GM12878 (cell line): ENCODE measurements at regions not wholly inside any gene's neighbourhood (a gene's known extent, or its start where the extent isn't known, plus 50 kb on each side); places are given as distances from the start of the nearest gene placed in this dataset.

Experiments used
- ATAC-seq: fragments of 200-7000 bp; cut with Tn5 transposase; 3 replicates; pipeline ENCODE4 v1.9.1; 2020; ENCODE audit warnings: mild to moderate bottlenecking, moderate library complexity
- BruUV-seq: library from RNA; stranded (reverse); fragments of 400-500 nt; replicated peaks from 2 replicates; lab custom pipeline; 2021; lab: Mats Ljungman, UMichigan
- CTCF ChIA-PET: fragments of 300-600 bp; sonication (Branson Sonifier 250); formaldehyde crosslinking; extraction: SDS; loops from one replicate; lab custom pipeline; 2021; ENCODE audit warnings: inconsistent platforms; lab: Yijun Ruan, JAX
- POLR2A ChIA-PET: fragments of 350-600 bp; formaldehyde crosslinking; extraction: SDS; loops from one replicate; lab custom pipeline; 2021; ENCODE audit warnings: inconsistent platforms; lab: Charles Lee
- RAD21 ChIA-PET: fragments of 300-600 bp; sonication (Branson Sonifier 250); formaldehyde crosslinking; loops from one replicate; lab custom pipeline; 2023; ENCODE audit warnings: antibody characterized with exemption; ENCODE audit not compliant: unreplicated experiment; lab: Charles Lee
- SMC1A ChIA-PET: fragments of 300-600 bp; sonication (Branson Sonifier 250); formaldehyde crosslinking; loops from one replicate; lab custom pipeline; 2023; ENCODE audit not compliant: unreplicated experiment, uncharacterized antibody; lab: Charles Lee
- DNase-seq: peaks from one replicate; pipeline ENCODE4 v3.0.0-alpha.2; 2011; ENCODE audit warnings: low read depth, low spot score
- FAIRE-seq: peaks from 3 replicates; lab custom pipeline; 2011; peaks lifted over from hg19 to GRCh38; lab: Jason Lieb, UNC
- H2AFZ ChIP-seq: 2 replicates; pipeline ENCODE4 v1.6.0; 2011; ENCODE audit warnings: low read depth, low read length, control low read depth; ENCODE audit not compliant: control insufficient read depth
- H3K27ac ChIP-seq: 2 replicates; pipeline ENCODE4 v1.5.1; 2011; ENCODE audit warnings: control low read depth; ENCODE audit not compliant: control insufficient read depth, insufficient read depth
- H3K27me3 ChIP-seq, 2 experiments: replicated peaks in 1 of 2; 2 replicates each; pipeline versions ENCODE4 v1.6.0 to v1.6.1; 2011; ENCODE audit warnings: low read length in 1 of 2; ENCODE audit not compliant: control insufficient read depth in 2 of 2, insufficient read depth in 2 of 2
- H3K36me3 ChIP-seq, 2 experiments: 2 replicates each; pipeline ENCODE4 v1.5.1; 2011; ENCODE audit warnings: low read length in 1 of 2; ENCODE audit not compliant: control insufficient read depth in 2 of 2, insufficient read depth in 2 of 2
- H3K4me1 ChIP-seq: 2 replicates; pipeline ENCODE4 v1.6.1; 2011; ENCODE audit warnings: mild to moderate bottlenecking, low read length, moderate library complexity, mixed read lengths; ENCODE audit not compliant: control insufficient read depth, insufficient read depth
- H3K4me2 ChIP-seq: 2 replicates; pipeline ENCODE4 v1.6.0; 2011; ENCODE audit warnings: control low read depth; ENCODE audit not compliant: control insufficient read depth, insufficient read depth
- H3K4me3 ChIP-seq: fragments of 200-600 bp; sonication (generic); 2 replicates; pipeline ENCODE4 v1.5.1; 2016
- H3K79me2 ChIP-seq: 2 replicates; pipeline ENCODE4 v1.6.0; 2011; ENCODE audit warnings: low read length; ENCODE audit not compliant: control insufficient read depth, insufficient read depth
- H3K9ac ChIP-seq: 2 replicates; pipeline ENCODE4 v1.8.0; 2011; ENCODE audit warnings: low read length, control low read depth, mixed read lengths; ENCODE audit not compliant: control insufficient read depth, insufficient read depth
- H3K9me3 ChIP-seq: replicated peaks from 3 replicates; pipeline ENCODE4 v1.5.1; 2011; ENCODE audit warnings: mild to moderate bottlenecking, low read length; ENCODE audit not compliant: control insufficient read depth, insufficient read depth
- H4K20me1 ChIP-seq: 2 replicates; pipeline ENCODE4 v1.6.0; 2011; ENCODE audit not compliant: control insufficient read depth, insufficient read depth
- CBX5 ChIP-seq: sonication (generic); IDR thresholded peaks from 2 replicates; pipeline ENCODE4 v1.6.1; 2016; ENCODE audit warnings: low read depth, moderate library complexity, mild to moderate bottlenecking, inconsistent platforms
- CHD2 ChIP-seq: IDR thresholded peaks from 2 replicates; pipeline ENCODE4 v1.6.1; 2011; ENCODE audit warnings: low read depth, low read length, improper control_type of control experiment, borderline replicate concordance
- CREM ChIP-seq: IDR thresholded peaks from 2 replicates; pipeline ENCODE4 v1.6.1; 2014; ENCODE audit warnings: antibody characterized with exemption, low read depth
- FOXM1 ChIP-seq: IDR thresholded peaks from 2 replicates; pipeline ENCODE4 v1.6.1; 2012; ENCODE audit warnings: low read depth, mild to moderate bottlenecking, inconsistent platforms, low read length, moderate library complexity
- LARP7 ChIP-seq: fragments of 450-650 bp; IDR thresholded peaks from 2 replicates; pipeline ENCODE4 v1.6.1; 2017; ENCODE audit warnings: mild to moderate bottlenecking
- POLR2AphosphoS2 ChIP-seq: IDR thresholded peaks from 2 replicates; pipeline ENCODE4 v1.6.1; 2011; ENCODE audit warnings: low read depth, mild to moderate bottlenecking, low read length, improper control_type of control experiment, moderate library complexity
- SIN3A ChIP-seq: IDR thresholded peaks from 2 replicates; pipeline ENCODE4 v1.6.1; 2012; ENCODE audit warnings: low read depth, low read length, improper control_type of control experiment
- SMAD5 ChIP-seq: IDR thresholded peaks from 2 replicates; pipeline ENCODE4 v1.6.1; 2016; ENCODE audit warnings: antibody characterized with exemption, low read depth
- SMARCA5 ChIP-seq: fragments of 450-650 bp; IDR thresholded peaks from 2 replicates; pipeline ENCODE4 v1.6.1; 2017; ENCODE audit warnings: mild to moderate bottlenecking
- SREBF1 ChIP-seq: IDR thresholded peaks from 2 replicates; pipeline ENCODE4 v1.6.1; 2012; ENCODE audit warnings: mild to moderate bottlenecking, low read length
- TCF7 ChIP-seq: IDR thresholded peaks from 2 replicates; pipeline ENCODE4 v1.6.1; 2014; ENCODE audit warnings: antibody characterized with exemption, borderline replicate concordance
- WGBS: methylation state at CpG from one replicate; pipeline ENCODE4 v1.1.6; 2016; ENCODE audit warnings: low lambda C conversion rate; ENCODE audit not compliant: insufficient replicate concordance, insufficient coverage; ENCODE audit errors: missing lambda C conversion rate; 5-methylcytosine and 5-hydroxymethylcytosine counted together
- in situ Hi-C: fragments of 300-500 bp; cut with MboI; formaldehyde crosslinking; loops from 9 replicates; pipeline ENCODE4 v1.14.3; 2018; ENCODE audit warnings: mixed read lengths
- intact Hi-C: fragments of 100-400 bp; cut with micrococcal nuclease; formaldehyde crosslinking; loops from one replicate; pipeline ENCODE4 v1.14.2; 2022; ENCODE audit not compliant: unreplicated experiment
- TF ChIP-seq, protein P1 (sequence below): IDR thresholded peaks from 2 replicates; pipeline ENCODE4 v1.6.1; 2012; ENCODE audit warnings: low read depth, low read length, improper control_type of control experiment
- TF ChIP-seq, protein P2 (sequence below): fragments of 450-650 bp; IDR thresholded peaks from 2 replicates; pipeline ENCODE4 v1.6.1; 2018; ENCODE audit warnings: mild to moderate bottlenecking, low read depth, moderate library complexity; ENCODE audit not compliant: partially characterized antibody
- TF ChIP-seq, protein P3 (sequence below), 3 experiments: IDR thresholded peaks in 2 of 3; conservative IDR thresholded peaks in 1 of 3; 2 replicates each; pipeline ENCODE4 v1.5.1; 2011; ENCODE audit warnings: low read depth in 3 of 3, low read length in 3 of 3, mild to moderate bottlenecking in 3 of 3, control low read depth in 2 of 3, moderate library complexity in 2 of 3, inconsistent platforms in 1 of 3, mixed read lengths in 1 of 3; ENCODE audit not compliant: control insufficient read depth in 2 of 3, insufficient read depth in 1 of 3; ENCODE audit errors: extremely low read depth in 1 of 3

DNA sequence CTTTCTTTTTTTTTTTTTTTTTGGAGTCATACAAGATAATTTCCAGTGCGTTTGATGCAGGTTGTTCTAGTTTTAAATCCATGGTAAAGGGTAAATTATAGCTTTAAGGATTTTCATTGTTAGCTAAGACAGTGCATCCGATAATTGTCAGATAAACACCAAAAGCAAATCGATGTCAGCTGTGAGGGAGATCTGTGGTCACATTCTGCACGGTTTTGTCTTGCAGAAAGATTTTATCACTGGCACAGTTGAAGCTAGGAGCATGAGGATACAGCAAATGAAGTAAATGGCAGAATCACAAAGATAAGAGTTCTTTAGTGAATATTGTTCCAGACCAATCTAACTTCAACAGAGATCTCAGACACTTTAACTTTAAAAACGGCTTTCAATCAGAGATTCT, 648.8 kb upstream of the COBL start:
- DNase-seq, result no peak
- Histone ChIP-seq H3K27ac (no peak overlapping the region), H3K27me3 (no peaks in the 10 kb centered on the region), H4K20me1 (no peaks in the 10 kb centered on the region), H2AFZ (no peak overlapping the region), H3K36me3 (no peaks in the 10 kb centered on the region), H3K4me1 (no peaks in the 10 kb centered on the region), H3K9ac (no peak overlapping the region)
- CTCF ChIA-PET, result no interaction called here
- no peak for ATAC-seq
- RAD21 ChIA-PET, result no interaction called here
- FAIRE-seq, result no peak
- no peak for TF ChIP-seq SMARCA5
- TF ChIP-seq, protein P1, sequence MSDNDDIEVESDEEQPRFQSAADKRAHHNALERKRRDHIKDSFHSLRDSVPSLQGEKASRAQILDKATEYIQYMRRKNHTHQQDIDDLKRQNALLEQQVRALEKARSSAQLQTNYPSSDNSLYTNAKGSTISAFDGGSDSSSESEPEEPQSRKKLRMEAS, result no peak
- TF ChIP-seq, all 136 proteins: peak for 0
- Histone ChIP-seq H3K9me3 (no peaks in the 10 kb centered on the region), H3K79me2 (no peaks in the 10 kb centered on the region), H3K4me2 (no peak overlapping the region), H3K4me3 (no peak overlapping the region)
- WGBS, result 3% methylated on average over 4 of the region's 5 CpGs
- ChIA-PET SMC1A (no interaction called here), POLR2A (no interaction called here)
- in situ Hi-C loops (no loop called here), intact Hi-C loops (no loop called here)
- no TSS peak for BruUV-seq

DNA sequence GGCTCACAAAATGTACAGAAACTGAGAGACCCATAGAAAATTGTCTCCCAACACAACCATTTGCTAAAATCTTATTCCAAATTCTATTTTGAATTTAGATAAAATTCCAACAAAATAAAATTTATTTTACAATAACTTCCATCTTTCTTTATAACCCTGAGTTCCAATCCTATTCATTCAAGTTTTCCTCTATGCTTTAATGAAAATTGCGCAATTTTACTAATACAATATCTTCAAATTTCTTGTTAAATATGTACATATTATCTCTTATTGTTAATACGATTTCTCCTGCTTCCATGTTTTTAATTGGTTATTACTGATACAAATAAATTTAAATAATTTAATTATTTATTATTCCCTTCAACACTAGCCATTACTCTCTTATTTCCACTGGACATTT, 645.2 kb upstream of the COBL start:
- Histone ChIP-seq H3K79me2 (no peaks in the 10 kb centered on the region), H3K4me3 (no peak overlapping the region), H3K9me3 (no peaks in the 10 kb centered on the region), H3K27ac (no peak overlapping the region), H3K9ac (no peak overlapping the region), H3K4me2 (no peak overlapping the region), H3K27me3 (no peaks in the 10 kb centered on the region), H2AFZ (no peak overlapping the region), H3K4me1 (no peaks in the 10 kb centered on the region), H3K36me3 (no peaks in the 10 kb centered on the region), H4K20me1 (no peaks in the 10 kb centered on the region)
- ChIA-PET SMC1A (no interaction called here), CTCF (no interaction called here), POLR2A (no interaction called here), RAD21 (no interaction called here)
- no peak for DNase-seq
- intact Hi-C loops (no loop called here), in situ Hi-C loops (no loop called here)
- no peak for FAIRE-seq
- BruUV-seq, result no TSS peak
- 40% methylated on average over 2 of the region's 2 CpGs for WGBS
- ATAC-seq, result no peak
- TF ChIP-seq, protein P2, sequence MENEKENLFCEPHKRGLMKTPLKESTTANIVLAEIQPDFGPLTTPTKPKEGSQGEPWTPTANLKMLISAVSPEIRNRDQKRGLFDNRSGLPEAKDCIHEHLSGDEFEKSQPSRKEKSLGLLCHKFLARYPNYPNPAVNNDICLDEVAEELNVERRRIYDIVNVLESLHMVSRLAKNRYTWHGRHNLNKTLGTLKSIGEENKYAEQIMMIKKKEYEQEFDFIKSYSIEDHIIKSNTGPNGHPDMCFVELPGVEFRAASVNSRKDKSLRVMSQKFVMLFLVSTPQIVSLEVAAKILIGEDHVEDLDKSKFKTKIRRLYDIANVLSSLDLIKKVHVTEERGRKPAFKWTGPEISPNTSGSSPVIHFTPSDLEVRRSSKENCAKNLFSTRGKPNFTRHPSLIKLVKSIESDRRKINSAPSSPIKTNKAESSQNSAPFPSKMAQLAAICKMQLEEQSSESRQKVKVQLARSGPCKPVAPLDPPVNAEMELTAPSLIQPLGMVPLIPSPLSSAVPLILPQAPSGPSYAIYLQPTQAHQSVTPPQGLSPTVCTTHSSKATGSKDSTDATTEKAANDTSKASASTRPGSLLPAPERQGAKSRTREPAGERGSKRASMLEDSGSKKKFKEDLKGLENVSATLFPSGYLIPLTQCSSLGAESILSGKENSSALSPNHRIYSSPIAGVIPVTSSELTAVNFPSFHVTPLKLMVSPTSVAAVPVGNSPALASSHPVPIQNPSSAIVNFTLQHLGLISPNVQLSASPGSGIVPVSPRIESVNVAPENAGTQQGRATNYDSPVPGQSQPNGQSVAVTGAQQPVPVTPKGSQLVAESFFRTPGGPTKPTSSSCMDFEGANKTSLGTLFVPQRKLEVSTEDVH, result no peak
- TF ChIP-seq CHD2 (no peak), TCF7 (no peak), SREBF1 (no peak), CBX5 (no peak), LARP7 (no peak), SIN3A (no peak), CREM (no peak), FOXM1 (no peak), POLR2AphosphoS2 (no peak), SMAD5 (no peak)
- TF ChIP-seq, protein P3, sequence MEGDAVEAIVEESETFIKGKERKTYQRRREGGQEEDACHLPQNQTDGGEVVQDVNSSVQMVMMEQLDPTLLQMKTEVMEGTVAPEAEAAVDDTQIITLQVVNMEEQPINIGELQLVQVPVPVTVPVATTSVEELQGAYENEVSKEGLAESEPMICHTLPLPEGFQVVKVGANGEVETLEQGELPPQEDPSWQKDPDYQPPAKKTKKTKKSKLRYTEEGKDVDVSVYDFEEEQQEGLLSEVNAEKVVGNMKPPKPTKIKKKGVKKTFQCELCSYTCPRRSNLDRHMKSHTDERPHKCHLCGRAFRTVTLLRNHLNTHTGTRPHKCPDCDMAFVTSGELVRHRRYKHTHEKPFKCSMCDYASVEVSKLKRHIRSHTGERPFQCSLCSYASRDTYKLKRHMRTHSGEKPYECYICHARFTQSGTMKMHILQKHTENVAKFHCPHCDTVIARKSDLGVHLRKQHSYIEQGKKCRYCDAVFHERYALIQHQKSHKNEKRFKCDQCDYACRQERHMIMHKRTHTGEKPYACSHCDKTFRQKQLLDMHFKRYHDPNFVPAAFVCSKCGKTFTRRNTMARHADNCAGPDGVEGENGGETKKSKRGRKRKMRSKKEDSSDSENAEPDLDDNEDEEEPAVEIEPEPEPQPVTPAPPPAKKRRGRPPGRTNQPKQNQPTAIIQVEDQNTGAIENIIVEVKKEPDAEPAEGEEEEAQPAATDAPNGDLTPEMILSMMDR (IDR thresholded peaks at IDR 0.05 in 2 of 3, conservative IDR thresholded peaks at IDR 0.05 in 1 of 3; ENCODE audit: control insufficient read depth in 2 of 3, extremely low read depth in 1 of 3, insufficient read depth in 1 of 3, low read depth in 3 of 3, low read length in 3 of 3), result no peak
